ENCODE measurements at regions not wholly inside any gene's neighbourhood (a gene's known extent, or its start where the extent isn't known, plus 50 kb on each side); places are given as distances from the start of the nearest gene placed in this dataset.

DNA sequence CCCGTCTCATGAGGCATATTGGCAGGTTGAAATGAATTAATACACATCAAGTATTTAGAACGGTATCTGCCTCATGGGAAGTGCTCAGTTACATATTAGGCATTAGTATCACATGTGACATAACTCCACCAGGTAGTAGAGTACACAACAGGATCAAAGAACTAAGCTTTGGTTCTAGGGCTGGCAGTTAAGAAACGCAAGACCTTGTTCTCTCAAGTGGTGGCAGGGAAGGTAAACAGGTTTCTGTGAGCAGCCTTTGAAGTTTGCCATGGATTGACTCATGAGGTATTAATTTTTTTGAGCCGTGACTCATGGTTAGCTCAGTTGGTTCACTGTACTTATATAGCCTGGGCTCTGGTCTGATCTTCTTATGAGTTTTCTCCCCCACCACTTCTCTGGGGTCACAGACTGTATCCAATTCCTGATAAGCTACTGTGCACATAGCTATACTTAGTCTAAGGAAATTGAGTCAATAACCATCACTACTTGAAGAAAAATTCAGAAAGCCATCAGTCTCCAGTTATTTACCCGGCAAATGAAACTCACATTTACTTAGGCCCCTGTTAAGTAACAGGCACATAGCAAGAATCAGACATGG is 155.6 kb upstream of the STT3B start (continued):
- TF ChIP-seq, protein P1, sequence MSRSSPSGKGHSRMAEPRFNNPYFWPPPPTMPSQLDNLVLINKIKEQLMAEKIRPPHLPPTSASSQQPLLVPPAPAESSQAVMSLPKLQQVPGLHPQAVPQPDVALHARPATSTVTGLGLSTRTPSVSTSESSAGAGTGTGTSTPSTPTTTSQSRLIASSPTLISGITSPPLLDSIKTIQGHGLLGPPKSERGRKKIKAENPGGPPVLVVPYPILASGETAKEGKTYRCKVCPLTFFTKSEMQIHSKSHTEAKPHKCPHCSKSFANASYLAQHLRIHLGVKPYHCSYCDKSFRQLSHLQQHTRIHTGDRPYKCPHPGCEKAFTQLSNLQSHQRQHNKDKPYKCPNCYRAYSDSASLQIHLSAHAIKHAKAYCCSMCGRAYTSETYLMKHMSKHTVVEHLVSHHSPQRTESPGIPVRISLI (CRISPR knock-in tag; IDR thresholded peaks at IDR 0.05; ENCODE audit: borderline replicate concordance): peak; percentile 96
- TF ChIP-seq KLF16 (CRISPR knock-in tag; IDR thresholded peaks at IDR 0.05) (peak in 1 of 2 experiments; percentile 83; a peak in 2 of 4 replicates), ARNT2 (CRISPR knock-in tag; IDR thresholded peaks at IDR 0.05; ENCODE audit: low read depth) (peak; percentile 66; the same call in 1 of the 2 replicates), HMG20B (CRISPR knock-in tag; conservative IDR thresholded peaks at IDR 0.05) (peak; percentile 95), ZNF431 (CRISPR knock-in tag; IDR thresholded peaks at IDR 0.05; ENCODE audit: borderline replicate concordance, low read depth) (peak; percentile 90), ZNF557 (CRISPR knock-in tag; IDR thresholded peaks at IDR 0.05) (no peak), POGZ (CRISPR knock-in tag; IDR thresholded peaks at IDR 0.05) (peak; percentile 97), ZBTB7A (CRISPR knock-in tag; IDR thresholded peaks at IDR 0.05) (no peak; the same call in 1 of the 2 replicates), ZNF180 (CRISPR knock-in tag; IDR thresholded peaks at IDR 0.05; ENCODE audit: borderline replicate concordance, low read depth) (no peak), PTBP1 (IDR thresholded peaks at IDR 0.05; ENCODE audit: low read depth, low read length, poor library complexity, severe bottlenecking) (no peak), ZNF605 (CRISPR knock-in tag; IDR thresholded peaks at IDR 0.05) (peak; percentile 44; the same call in 1 of the 2 replicates), ZNF644 (CRISPR knock-in tag; IDR thresholded peaks at IDR 0.05; ENCODE audit: low read depth) (peak; percentile 96), ZNF772 (CRISPR knock-in tag; IDR thresholded peaks at IDR 0.05) (peak; percentile 64; the same call in 1 of the 2 replicates), TBX3 (IDR thresholded peaks at IDR 0.05; ENCODE audit: borderline replicate concordance) (peak; percentile 99), CBFB (CRISPR knock-in tag; IDR thresholded peaks at IDR 0.05) (peak; percentile 86), ZBTB7B (CRISPR knock-in tag; IDR thresholded peaks at IDR 0.05) (peak; percentile 75; the same call in 1 of the 2 replicates), ZSCAN12 (CRISPR knock-in tag; IDR thresholded peaks at IDR 0.05) (no peak), ZFP36L1 (CRISPR knock-in tag; IDR thresholded peaks at IDR 0.05) (peak; percentile 88), DNMT3B (CRISPR knock-in tag; conservative IDR thresholded peaks at IDR 0.05) (peak; percentile 47; the same call in 1 of the 2 replicates), RBAK (CRISPR knock-in tag; IDR thresholded peaks at IDR 0.05) (no peak), SMARCC2 (IDR thresholded peaks at IDR 0.05) (peak; percentile 94), CHD2 (IDR thresholded peaks at IDR 0.05; ENCODE audit: low read depth, low read length) (no peak)
- TF ChIP-seq, protein P2, sequence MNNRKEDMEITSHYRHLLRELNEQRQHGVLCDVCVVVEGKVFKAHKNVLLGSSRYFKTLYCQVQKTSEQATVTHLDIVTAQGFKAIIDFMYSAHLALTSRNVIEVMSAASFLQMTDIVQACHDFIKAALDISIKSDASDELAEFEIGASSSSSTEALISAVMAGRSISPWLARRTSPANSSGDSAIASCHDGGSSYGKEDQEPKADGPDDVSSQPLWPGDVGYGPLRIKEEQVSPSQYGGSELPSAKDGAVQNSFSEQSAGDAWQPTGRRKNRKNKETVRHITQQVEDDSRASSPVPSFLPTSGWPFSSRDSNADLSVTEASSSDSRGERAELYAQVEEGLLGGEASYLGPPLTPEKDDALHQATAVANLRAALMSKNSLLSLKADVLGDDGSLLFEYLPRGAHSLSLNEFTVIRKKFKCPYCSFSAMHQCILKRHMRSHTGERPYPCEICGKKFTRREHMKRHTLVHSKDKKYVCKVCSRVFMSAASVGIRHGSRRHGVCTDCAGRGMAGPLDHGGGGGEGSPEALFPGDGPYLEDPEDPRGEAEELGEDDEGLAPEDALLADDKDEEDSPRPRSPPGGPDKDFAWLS (CRISPR knock-in tag; IDR thresholded peaks at IDR 0.05; ENCODE audit: borderline replicate concordance): no peak
- TF ChIP-seq, protein P3, sequence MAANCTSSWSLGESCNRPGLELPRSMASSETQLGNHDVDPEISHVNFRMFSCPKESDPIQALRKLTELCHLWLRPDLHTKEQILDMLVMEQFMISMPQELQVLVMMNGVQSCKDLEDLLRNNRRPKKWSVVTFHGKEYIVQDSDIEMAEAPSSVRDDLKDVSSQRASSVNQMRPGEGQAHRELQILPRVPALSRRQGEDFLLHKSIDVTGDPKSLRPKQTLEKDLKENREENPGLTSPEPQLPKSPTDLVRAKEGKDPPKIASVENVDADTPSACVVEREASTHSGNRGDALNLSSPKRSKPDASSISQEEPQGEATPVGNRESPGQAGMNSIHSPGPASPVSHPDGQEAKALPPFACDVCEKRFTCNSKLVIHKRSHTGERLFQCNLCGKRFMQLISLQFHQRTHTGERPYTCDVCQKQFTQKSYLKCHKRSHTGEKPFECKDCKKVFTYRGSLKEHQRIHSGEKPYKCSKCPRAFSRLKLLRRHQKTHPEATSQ (CRISPR knock-in tag; IDR thresholded peaks at IDR 0.05; ENCODE audit: borderline replicate concordance): peak; percentile 40; the same call in 1 of the 2 replicates
- TF ChIP-seq, protein P4, sequence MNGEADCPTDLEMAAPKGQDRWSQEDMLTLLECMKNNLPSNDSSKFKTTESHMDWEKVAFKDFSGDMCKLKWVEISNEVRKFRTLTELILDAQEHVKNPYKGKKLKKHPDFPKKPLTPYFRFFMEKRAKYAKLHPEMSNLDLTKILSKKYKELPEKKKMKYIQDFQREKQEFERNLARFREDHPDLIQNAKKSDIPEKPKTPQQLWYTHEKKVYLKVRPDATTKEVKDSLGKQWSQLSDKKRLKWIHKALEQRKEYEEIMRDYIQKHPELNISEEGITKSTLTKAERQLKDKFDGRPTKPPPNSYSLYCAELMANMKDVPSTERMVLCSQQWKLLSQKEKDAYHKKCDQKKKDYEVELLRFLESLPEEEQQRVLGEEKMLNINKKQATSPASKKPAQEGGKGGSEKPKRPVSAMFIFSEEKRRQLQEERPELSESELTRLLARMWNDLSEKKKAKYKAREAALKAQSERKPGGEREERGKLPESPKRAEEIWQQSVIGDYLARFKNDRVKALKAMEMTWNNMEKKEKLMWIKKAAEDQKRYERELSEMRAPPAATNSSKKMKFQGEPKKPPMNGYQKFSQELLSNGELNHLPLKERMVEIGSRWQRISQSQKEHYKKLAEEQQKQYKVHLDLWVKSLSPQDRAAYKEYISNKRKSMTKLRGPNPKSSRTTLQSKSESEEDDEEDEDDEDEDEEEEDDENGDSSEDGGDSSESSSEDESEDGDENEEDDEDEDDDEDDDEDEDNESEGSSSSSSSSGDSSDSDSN (CRISPR knock-in tag; IDR thresholded peaks at IDR 0.05): 0 out of 2 replicates have a peak, but pooled peaks have one; percentile 35

Measured in HepG2 (cell line).